H1 (cell line): ENCODE measurements at regions not wholly inside any gene's neighbourhood (a gene's known extent, or its start where the extent isn't known, plus 50 kb on each side); places are given as distances from the start of the nearest gene placed in this dataset.

Source experiments
- BRCA1 ChIP-seq: IDR thresholded peaks from 2 replicates; pipeline ENCODE4 v1.6.1; 2012; ENCODE audit warnings: low read depth, low read length, improper control_type of control experiment
- RBBP5 ChIP-seq: IDR thresholded peaks from 2 replicates; pipeline ENCODE4 v1.7.1; 2012; ENCODE audit warnings: low read depth, mild to moderate bottlenecking, inconsistent platforms, low read length, moderate library complexity, borderline replicate concordance
- TAF7 ChIP-seq: optimal IDR thresholded peaks from 2 replicates; pipeline ENCODE3; 2011; ENCODE audit warnings: low read depth, mild to moderate bottlenecking, inconsistent platforms, low read length, moderate library complexity, borderline replicate concordance
- TF ChIP-seq, protein P1 (sequence below): fragments of 300-600 bp; sonication (generic); IDR thresholded peaks from 2 replicates; pipeline ENCODE4 v1.7.1; 2012; ENCODE audit warnings: low read length, moderate library complexity, mild to moderate bottlenecking, inconsistent platforms; ENCODE audit not compliant: insufficient replicate concordance
- TF ChIP-seq, protein P2 (sequence below), 3 experiments: IDR thresholded peaks; 1 replicate in 2 of 3; 2 replicates in 1 of 3; pipeline versions ENCODE4 v1.5.1 to v1.6.1; 2011; ENCODE audit warnings: low read length in 3 of 3, mild to moderate bottlenecking in 3 of 3, inconsistent platforms in 2 of 3, low read depth in 1 of 3, moderate library complexity in 1 of 3; ENCODE audit not compliant: insufficient read depth in 1 of 3; ENCODE audit errors: control extremely low read depth in 1 of 3
- TF ChIP-seq, protein P3 (sequence below): IDR thresholded peaks from 2 replicates; pipeline ENCODE4 v1.6.1; 2011; ENCODE audit warnings: low read depth, mild to moderate bottlenecking, low read length; ENCODE audit not compliant: insufficient read depth

GRCh38 chr16:60329108-60329507 is 1595.0 kb upstream of the GOT2 start (continued):
- TF ChIP-seq, protein P1, sequence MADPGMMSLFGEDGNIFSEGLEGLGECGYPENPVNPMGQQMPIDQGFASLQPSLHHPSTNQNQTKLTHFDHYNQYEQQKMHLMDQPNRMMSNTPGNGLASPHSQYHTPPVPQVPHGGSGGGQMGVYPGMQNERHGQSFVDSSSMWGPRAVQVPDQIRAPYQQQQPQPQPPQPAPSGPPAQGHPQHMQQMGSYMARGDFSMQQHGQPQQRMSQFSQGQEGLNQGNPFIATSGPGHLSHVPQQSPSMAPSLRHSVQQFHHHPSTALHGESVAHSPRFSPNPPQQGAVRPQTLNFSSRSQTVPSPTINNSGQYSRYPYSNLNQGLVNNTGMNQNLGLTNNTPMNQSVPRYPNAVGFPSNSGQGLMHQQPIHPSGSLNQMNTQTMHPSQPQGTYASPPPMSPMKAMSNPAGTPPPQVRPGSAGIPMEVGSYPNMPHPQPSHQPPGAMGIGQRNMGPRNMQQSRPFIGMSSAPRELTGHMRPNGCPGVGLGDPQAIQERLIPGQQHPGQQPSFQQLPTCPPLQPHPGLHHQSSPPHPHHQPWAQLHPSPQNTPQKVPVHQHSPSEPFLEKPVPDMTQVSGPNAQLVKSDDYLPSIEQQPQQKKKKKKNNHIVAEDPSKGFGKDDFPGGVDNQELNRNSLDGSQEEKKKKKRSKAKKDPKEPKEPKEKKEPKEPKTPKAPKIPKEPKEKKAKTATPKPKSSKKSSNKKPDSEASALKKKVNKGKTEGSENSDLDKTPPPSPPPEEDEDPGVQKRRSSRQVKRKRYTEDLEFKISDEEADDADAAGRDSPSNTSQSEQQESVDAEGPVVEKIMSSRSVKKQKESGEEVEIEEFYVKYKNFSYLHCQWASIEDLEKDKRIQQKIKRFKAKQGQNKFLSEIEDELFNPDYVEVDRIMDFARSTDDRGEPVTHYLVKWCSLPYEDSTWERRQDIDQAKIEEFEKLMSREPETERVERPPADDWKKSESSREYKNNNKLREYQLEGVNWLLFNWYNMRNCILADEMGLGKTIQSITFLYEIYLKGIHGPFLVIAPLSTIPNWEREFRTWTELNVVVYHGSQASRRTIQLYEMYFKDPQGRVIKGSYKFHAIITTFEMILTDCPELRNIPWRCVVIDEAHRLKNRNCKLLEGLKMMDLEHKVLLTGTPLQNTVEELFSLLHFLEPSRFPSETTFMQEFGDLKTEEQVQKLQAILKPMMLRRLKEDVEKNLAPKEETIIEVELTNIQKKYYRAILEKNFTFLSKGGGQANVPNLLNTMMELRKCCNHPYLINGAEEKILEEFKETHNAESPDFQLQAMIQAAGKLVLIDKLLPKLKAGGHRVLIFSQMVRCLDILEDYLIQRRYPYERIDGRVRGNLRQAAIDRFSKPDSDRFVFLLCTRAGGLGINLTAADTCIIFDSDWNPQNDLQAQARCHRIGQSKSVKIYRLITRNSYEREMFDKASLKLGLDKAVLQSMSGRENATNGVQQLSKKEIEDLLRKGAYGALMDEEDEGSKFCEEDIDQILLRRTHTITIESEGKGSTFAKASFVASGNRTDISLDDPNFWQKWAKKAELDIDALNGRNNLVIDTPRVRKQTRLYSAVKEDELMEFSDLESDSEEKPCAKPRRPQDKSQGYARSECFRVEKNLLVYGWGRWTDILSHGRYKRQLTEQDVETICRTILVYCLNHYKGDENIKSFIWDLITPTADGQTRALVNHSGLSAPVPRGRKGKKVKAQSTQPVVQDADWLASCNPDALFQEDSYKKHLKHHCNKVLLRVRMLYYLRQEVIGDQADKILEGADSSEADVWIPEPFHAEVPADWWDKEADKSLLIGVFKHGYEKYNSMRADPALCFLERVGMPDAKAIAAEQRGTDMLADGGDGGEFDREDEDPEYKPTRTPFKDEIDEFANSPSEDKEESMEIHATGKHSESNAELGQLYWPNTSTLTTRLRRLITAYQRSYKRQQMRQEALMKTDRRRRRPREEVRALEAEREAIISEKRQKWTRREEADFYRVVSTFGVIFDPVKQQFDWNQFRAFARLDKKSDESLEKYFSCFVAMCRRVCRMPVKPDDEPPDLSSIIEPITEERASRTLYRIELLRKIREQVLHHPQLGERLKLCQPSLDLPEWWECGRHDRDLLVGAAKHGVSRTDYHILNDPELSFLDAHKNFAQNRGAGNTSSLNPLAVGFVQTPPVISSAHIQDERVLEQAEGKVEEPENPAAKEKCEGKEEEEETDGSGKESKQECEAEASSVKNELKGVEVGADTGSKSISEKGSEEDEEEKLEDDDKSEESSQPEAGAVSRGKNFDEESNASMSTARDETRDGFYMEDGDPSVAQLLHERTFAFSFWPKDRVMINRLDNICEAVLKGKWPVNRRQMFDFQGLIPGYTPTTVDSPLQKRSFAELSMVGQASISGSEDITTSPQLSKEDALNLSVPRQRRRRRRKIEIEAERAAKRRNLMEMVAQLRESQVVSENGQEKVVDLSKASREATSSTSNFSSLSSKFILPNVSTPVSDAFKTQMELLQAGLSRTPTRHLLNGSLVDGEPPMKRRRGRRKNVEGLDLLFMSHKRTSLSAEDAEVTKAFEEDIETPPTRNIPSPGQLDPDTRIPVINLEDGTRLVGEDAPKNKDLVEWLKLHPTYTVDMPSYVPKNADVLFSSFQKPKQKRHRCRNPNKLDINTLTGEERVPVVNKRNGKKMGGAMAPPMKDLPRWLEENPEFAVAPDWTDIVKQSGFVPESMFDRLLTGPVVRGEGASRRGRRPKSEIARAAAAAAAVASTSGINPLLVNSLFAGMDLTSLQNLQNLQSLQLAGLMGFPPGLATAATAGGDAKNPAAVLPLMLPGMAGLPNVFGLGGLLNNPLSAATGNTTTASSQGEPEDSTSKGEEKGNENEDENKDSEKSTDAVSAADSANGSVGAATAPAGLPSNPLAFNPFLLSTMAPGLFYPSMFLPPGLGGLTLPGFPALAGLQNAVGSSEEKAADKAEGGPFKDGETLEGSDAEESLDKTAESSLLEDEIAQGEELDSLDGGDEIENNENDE = no peak
- TF ChIP-seq RBBP5 (no peak), BRCA1 (no peak), TAF7 (no peak)
- TF ChIP-seq, protein P2, sequence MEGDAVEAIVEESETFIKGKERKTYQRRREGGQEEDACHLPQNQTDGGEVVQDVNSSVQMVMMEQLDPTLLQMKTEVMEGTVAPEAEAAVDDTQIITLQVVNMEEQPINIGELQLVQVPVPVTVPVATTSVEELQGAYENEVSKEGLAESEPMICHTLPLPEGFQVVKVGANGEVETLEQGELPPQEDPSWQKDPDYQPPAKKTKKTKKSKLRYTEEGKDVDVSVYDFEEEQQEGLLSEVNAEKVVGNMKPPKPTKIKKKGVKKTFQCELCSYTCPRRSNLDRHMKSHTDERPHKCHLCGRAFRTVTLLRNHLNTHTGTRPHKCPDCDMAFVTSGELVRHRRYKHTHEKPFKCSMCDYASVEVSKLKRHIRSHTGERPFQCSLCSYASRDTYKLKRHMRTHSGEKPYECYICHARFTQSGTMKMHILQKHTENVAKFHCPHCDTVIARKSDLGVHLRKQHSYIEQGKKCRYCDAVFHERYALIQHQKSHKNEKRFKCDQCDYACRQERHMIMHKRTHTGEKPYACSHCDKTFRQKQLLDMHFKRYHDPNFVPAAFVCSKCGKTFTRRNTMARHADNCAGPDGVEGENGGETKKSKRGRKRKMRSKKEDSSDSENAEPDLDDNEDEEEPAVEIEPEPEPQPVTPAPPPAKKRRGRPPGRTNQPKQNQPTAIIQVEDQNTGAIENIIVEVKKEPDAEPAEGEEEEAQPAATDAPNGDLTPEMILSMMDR (IDR thresholded peaks at IDR 0.05; ENCODE audit: control extremely low read depth in 1 of 3, insufficient read depth in 1 of 3, low read depth in 1 of 3, low read length in 3 of 3) = no peak
- TF ChIP-seq, protein P3, sequence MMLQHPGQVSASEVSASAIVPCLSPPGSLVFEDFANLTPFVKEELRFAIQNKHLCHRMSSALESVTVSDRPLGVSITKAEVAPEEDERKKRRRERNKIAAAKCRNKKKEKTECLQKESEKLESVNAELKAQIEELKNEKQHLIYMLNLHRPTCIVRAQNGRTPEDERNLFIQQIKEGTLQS = no peak
